ENCODE measurements at regions not wholly inside any gene's neighbourhood (a gene's known extent, or its start where the extent isn't known, plus 50 kb on each side); places are given as distances from the start of the nearest gene placed in this dataset.

DNA sequence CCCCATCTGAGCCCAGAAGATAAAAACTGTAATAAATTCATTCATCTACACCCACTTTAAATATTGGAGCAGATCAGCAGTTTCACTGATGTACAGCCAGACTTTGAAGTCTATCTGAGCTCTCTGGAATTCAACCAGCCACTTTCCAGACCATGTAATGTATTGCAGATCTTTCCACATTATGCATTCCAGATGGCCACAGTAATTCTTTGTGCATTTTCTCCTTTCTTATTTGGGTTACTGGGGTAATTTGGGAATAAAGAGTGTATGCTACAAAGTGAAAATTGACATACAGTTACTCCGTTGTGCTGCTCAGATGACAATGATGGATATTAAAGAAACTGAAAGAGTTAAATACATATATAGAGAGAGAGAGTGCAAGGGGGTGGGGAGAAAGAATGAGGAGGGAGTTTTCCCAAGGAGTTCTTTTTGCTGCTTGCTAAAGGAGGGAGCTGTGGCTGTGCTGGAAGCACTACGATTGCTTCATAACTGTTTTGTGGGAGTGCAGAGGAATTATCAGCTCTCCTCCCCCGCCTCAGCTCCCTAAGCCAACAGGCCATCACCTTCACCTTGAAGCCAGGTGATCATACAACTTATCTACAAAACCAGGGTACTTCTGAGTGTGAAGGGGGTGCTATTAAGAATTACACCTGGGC lies 152.8 kb downstream of the GAS1 start:
- TF ChIP-seq POLR2AphosphoS5 (IDR thresholded peaks at IDR 0.05; ENCODE audit: low read depth, low read length) (no peak), POLR2A (IDR thresholded peaks at IDR 0.05; ENCODE audit: low read depth, low read length) (no peak), TAF1 (IDR thresholded peaks at IDR 0.05; ENCODE audit: borderline replicate concordance, low read depth, low read length) (no peak)

Data from GM12892 (cell line).